Ascending aorta (tissue), 2 donors: ENCODE measurements at regions not wholly inside any gene's neighbourhood (a gene's known extent, or its start where the extent isn't known, plus 50 kb on each side); places are given as distances from the start of the nearest gene placed in this dataset.

Experiments
- DNase-seq, 2 donors: peaks; one replicate each; pipeline ENCODE4 v3.0.0-alpha.2; 2019; ENCODE audit warnings: low spot score in 2 of 2
- H3K27ac ChIP-seq, 2 donors: fragments of 200-600 bp; sonication (generic); one replicate each; pipeline ENCODE4 v1.5.1; 2016 to 2017; ENCODE audit warnings: mild to moderate bottlenecking in 1 of 2
- H3K27me3 ChIP-seq: fragments of 200-600 bp; sonication (generic); one replicate; pipeline ENCODE4 v1.5.1; 2017
- H3K36me3 ChIP-seq, 2 donors: fragments of 200-600 bp; sonication (generic); one replicate each; pipeline ENCODE4 v1.5.1; 2016
- H3K4me1 ChIP-seq, 2 donors: fragments of 200-600 bp; sonication (generic); one replicate each; pipeline ENCODE4 v1.5.1; 2016 to 2017; ENCODE audit warnings: mild to moderate bottlenecking in 1 of 2
- H3K4me3 ChIP-seq, 2 donors: fragments of 200-600 bp; sonication (generic); one replicate each; pipeline ENCODE4 v1.5.1; 2016 to 2017; ENCODE audit warnings: mild to moderate bottlenecking in 1 of 2
- H3K9me3 ChIP-seq, 2 donors: fragments of 200-600 bp; sonication (generic); one replicate each; pipeline ENCODE4 v1.5.1; 2016
- intact Hi-C: fragments of 100-400 bp; cut with DNase I; formaldehyde crosslinking; loops from one replicate; pipeline ENCODE4 v1.15.1; 2023
- TF ChIP-seq, protein P1 (sequence below), 3 experiments: fragments of 200-600 bp in 2 of 3; fragments of 450-650 bp in 1 of 3; sonication (generic) in 2 of 3; IDR thresholded peaks; one replicate each; pipeline ENCODE4 v1.5.1; 2016 to 2019; ENCODE audit warnings: antibody characterized with exemption in 3 of 3, mild to moderate bottlenecking in 1 of 3, moderate library complexity in 1 of 3

DNA sequence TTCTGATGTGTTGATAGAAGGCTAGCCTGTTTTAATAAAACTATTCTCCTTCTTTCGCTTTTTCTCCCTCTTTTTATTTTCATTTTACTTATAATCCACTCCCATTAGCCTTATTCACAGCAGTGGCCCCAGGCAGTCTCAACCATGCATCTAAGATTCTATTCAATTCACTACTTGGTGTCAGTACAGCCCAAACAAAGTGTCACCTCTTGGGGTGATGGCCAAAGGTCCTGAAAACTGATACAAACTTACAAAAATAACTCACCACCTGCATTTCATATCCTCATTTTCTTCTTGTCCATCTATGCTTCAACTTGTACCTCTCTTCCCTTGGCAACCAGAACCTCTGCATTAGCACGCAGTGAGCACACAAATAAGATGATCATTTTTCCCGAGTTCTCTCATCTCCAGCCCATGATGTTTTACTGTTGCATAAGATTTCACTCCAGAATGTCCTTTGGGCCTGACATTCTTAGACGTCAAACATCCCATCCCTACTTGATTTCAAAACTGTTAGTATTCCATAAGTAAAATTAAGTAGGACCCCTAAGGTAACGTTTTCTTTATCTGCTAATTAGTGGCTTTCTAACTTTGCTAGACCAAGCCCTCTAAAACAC, 559.3 kb upstream of the TNP1 start:
- DNase-seq, result no peak
- Histone ChIP-seq H3K36me3 (no peaks in the 10 kb centered on the region), H3K4me3 (peak overlapping the region in 1 of 2 donors; percentile 17), H3K27me3 (no peaks in the 10 kb centered on the region), H3K4me1 (peaks cover 6 to 32% of the 10 kb centered on the region in 2 donors), H3K27ac (peak overlapping the region; percentile 16 to 36), H3K9me3 (no peaks in the 10 kb centered on the region)
- TF ChIP-seq, protein P1, sequence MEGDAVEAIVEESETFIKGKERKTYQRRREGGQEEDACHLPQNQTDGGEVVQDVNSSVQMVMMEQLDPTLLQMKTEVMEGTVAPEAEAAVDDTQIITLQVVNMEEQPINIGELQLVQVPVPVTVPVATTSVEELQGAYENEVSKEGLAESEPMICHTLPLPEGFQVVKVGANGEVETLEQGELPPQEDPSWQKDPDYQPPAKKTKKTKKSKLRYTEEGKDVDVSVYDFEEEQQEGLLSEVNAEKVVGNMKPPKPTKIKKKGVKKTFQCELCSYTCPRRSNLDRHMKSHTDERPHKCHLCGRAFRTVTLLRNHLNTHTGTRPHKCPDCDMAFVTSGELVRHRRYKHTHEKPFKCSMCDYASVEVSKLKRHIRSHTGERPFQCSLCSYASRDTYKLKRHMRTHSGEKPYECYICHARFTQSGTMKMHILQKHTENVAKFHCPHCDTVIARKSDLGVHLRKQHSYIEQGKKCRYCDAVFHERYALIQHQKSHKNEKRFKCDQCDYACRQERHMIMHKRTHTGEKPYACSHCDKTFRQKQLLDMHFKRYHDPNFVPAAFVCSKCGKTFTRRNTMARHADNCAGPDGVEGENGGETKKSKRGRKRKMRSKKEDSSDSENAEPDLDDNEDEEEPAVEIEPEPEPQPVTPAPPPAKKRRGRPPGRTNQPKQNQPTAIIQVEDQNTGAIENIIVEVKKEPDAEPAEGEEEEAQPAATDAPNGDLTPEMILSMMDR (IDR thresholded peaks at IDR 0.05), result no peak
- intact Hi-C loops, result no loop called here

DNA sequence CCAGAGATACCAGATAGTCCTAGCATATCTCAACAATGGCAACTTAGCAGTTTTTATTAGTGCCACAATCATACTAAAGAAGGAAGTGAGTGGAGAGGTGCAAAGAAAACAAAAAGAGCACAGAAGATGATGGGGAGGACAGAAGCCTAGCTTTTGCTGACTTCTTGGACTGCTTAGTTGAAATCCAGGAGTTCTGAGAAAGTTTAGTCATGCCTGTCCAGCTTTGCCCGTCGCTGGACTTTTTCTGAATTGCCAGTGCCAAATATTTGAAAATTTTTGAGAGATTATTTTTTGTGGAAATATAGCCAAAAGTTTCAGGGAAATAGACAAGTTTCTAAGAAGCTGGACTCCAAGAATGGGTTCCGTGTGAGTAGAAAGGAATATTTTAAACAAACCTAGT, 558.7 kb upstream of the TNP1 start:
- peak overlapping the region; percentile 16 to 36 for H3K27ac ChIP-seq
- H3K27me3 ChIP-seq, result no peaks in the 10 kb centered on the region
- intact Hi-C loops, result no loop called here
- no peaks in the 10 kb centered on the region for H3K36me3 ChIP-seq
- TF ChIP-seq, protein P1 (IDR thresholded peaks at IDR 0.05), result no peak
- H3K4me3 ChIP-seq, result peak overlapping the region in 1 of 2 donors; percentile 17
- peaks cover 6 to 32% of the 10 kb centered on the region in 2 donors for H3K4me1 ChIP-seq
- DNase-seq, result no peak
- H3K9me3 ChIP-seq, result no peaks in the 10 kb centered on the region

DNA sequence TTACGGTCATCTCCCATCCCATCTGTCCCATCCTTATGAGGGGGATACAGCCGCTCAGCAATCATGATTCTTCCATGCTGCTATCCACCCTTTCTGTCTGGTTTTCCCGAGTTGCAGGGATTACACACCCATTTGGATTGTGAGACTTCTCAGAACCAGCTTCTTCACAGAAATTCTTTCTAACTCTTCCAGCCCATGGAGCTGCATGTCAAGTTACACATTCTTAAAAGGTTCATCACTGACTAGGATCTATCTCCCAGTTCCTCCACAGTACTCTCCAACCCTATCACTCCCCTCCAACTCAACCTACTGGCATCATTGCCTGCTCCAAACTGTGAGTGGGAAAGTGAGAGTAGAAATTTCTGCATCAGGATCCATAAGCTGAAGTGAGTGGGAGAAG, 558.2 kb upstream of the TNP1 start:
- H3K36me3 ChIP-seq, result no peaks in the 10 kb centered on the region
- TF ChIP-seq, protein P1 (IDR thresholded peaks at IDR 0.05), result no peak
- no peak overlapping the region for H3K4me3 ChIP-seq
- peak overlapping the region in 1 of 2 donors; percentile 16 for H3K27ac ChIP-seq
- no peaks in the 10 kb centered on the region for H3K27me3 ChIP-seq
- H3K9me3 ChIP-seq, result no peaks in the 10 kb centered on the region
- peaks cover 6 to 32% of the 10 kb centered on the region in 2 donors for H3K4me1 ChIP-seq
- intact Hi-C loops, result no loop called here
- no peak for DNase-seq

DNA sequence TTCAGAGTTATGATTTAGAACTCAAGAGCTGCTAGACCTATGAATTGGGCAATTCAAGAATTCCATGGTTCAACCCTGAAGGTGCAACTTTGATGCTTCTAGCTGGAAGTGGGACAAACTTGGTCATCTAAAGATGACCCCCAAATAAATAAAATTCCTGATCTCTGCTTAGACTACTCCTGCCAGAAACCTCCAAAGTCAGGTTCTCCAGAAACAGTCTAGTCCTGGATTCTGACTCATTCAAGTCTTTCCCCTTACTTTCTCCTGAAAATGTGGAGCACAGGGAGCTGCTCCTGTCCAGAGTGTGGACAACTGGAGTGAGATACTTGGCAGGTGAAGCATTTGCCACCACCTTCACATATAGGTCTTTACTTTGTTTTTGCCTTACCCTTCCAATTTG, 557.7 kb upstream of the TNP1 start:
- no peak overlapping the region for H3K4me3 ChIP-seq
- TF ChIP-seq, protein P1 (IDR thresholded peaks at IDR 0.05), result no peak
- no peaks in the 10 kb centered on the region for H3K36me3 ChIP-seq
- DNase-seq, result no peak
- intact Hi-C loops, result no loop called here
- no peaks in the 10 kb centered on the region for H3K9me3 ChIP-seq
- H3K27ac ChIP-seq, result peak overlapping the region in 1 of 2 donors; percentile 16
- H3K4me1 ChIP-seq, result peaks cover 6 to 34% of the 10 kb centered on the region in 2 donors
- H3K27me3 ChIP-seq, result no peaks in the 10 kb centered on the region

DNA sequence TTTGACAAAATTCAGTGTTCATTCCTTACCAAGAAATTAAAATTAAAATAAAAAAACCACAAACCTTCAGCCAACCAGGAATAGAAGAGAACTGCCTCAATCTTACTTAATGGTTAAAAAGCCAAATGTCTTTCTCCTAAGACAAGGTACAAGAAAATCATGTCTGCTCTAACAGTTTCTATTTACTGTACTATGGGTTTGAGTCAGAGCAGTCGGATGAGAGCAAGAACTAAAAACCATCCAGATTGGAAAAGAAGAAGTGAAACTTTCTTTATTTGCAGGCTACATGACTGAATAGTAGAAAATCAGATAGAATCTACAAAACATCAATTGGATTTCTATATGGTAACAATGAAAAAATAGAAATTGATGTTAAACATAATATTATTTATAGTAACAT, 555.5 kb upstream of the TNP1 start:
- no peak overlapping the region for H3K4me3 ChIP-seq
- no peaks in the 10 kb centered on the region for H3K27me3 ChIP-seq
- peaks cover 7 to 31% of the 10 kb centered on the region in 2 donors for H3K4me1 ChIP-seq
- DNase-seq, result no peak
- TF ChIP-seq, protein P1 (IDR thresholded peaks at IDR 0.05), result no peak
- intact Hi-C loops, result no loop called here
- H3K36me3 ChIP-seq, result no peaks in the 10 kb centered on the region
- H3K27ac ChIP-seq, result no peak overlapping the region
- no peaks in the 10 kb centered on the region for H3K9me3 ChIP-seq

DNA sequence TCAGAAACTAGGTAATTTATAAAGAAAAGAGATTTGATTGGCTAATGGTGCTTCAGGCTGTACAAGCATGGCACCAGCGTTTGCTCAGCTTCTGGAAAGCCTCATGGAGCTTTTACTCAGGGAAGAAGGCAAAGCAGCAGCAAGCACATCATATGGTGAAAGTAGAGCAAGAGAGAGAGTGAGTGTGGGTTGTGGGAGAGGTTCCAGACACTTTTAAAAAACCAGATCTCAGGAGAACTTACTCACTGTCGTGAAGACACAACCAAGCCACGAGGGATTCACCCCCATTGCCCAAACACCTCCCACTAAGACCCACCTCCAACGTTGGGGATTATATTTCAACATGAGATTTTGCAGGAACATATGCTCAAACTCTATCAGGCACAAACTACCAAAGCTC, 554.6 kb upstream of the TNP1 start:
- Histone ChIP-seq H3K27ac (no peak overlapping the region), H3K4me3 (no peak overlapping the region), H3K27me3 (no peaks in the 10 kb centered on the region), H3K36me3 (no peaks in the 10 kb centered on the region), H3K4me1 (peaks cover 7 to 26% of the 10 kb centered on the region in 2 donors), H3K9me3 (no peaks in the 10 kb centered on the region)
- intact Hi-C loops, result no loop called here
- TF ChIP-seq, protein P1 (IDR thresholded peaks at IDR 0.05), result no peak
- no peak for DNase-seq
